HG03139 (cell line): ENCODE measurements at regions not wholly inside any gene's neighbourhood (a gene's known extent, or its start where the extent isn't known, plus 50 kb on each side); places are given as distances from the start of the nearest gene placed in this dataset.

Experiments used
- ATAC-seq: cut with Tn5 transposase; IDR thresholded peaks from one replicate; pipeline ENCODE4 v1.9.1; 2021; ENCODE audit not compliant: unreplicated experiment

DNA sequence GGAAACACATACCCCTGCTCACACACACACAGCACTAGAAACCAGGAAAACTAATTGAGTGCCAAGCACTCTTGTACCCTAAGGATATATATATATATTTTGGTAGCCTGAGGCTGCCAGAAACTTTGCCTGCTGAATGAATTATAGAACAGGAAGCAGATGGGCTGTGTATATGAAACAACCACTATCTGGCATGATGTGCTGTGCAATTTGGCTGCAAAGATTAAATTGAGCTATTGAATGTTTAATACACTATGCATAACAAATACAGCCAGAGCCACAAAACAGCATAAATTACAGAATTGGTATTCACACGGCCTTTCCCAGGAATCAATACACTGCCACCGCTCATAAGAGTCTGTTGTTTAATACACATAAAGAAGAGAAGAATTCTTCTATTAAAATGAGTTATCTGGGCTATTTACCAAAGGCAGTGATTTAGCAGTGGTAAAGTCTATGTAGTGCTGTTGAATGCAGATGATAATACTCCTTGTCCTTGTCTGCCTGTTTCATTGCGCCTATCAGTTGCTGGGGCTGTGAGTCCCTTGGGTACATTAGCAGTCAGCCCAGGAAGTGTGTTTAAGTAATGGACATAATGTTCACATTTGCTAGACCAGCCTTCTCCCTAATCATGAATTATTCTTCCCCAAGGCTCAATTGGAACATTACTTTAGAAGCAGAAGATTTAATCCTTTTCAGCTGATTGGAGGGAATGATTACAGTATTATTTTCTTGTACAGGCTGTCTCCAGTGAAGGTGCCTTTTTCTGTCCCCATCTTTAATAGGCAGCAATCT, 294.3 kb downstream of the TLE1 start:
- ATAC-seq: no peak

DNA sequence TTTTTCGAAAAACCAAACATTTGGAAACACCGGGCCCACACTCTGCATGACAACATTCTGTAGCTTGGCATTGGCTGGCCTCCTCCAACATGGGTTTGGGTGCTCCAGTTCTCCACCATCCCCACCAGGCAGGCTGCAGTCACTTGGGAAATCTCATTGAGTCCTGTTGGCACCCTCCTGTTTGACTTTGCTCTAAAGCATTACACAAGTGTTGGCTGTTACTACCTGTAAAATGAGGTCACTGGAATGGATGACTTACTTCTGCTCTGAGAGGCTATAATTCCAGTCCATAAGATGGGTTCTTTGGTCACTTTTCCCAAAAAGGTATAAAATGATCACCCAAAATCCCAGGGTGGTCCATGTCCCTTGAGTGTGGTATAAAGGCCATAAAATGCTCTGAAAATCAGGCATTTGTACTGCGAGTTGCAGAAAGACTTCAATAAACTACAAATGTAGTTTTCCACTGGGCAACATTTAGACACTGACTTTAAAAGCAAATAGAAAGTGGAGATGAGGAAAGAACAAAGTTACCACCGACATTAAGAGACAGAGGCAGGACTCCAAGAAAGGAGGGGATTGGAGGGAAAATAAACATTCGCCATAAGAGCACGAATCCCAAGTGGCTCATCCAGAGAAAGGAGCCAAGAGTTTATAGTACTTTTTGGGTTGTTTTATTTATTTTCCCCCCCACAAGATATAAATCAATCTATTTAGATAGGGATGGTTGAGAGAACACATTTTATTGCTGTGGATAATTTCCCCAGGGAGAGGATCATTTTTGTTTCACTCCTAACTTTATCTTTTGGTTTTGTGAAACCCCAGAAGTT, 295.1 kb downstream of the TLE1 start:
- no peak for ATAC-seq

DNA sequence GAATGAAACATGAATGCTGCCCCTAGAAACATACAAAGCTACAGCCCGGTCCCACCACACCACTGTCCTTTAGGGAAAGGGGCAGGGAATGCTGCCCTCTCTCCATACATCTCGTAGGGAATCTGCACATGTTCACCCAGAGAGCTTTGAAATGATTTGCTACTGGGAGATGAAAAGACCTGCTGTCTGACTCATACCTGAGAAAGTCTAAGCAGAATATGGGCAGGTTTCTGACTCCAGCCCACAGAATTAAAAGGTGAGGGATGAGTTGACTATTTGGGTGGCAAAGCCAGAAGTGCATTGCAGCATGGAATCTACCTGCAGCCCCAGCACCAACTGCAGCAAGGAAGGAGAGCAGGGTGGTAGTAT, 297.9 kb downstream of the TLE1 start:
- ATAC-seq: no peak

DNA sequence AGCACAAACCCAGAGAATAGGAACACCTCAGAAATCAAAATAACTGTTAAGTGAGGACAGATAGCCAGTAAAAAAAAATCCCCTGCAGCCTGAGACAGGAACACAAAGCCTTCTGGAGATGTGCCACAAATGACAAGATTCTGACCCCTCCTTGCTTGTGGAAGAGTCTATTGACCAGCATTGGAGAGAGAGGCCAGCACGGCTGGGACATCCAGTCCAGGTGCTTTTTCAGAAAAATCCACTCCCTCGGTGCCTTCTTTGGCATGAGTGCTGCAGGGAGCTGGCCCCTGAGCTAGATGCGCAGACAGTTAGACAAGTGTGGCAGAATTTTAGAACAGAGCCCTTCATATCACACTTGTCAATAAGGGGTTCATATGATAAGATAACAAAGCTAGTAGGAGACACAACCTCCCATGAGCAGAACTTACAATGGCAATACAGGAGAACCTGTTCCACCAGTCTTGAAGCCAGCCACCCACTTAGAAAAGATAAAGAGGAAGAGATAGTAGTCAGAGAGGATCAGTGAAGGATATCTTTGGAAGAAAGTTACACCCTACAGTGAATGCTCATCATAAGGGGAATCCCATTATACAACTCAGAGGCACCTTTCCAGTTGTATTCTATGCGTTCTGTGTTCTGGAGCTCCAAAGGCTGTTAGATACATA, 298.4 kb downstream of the TLE1 start:
- no peak for ATAC-seq

DNA sequence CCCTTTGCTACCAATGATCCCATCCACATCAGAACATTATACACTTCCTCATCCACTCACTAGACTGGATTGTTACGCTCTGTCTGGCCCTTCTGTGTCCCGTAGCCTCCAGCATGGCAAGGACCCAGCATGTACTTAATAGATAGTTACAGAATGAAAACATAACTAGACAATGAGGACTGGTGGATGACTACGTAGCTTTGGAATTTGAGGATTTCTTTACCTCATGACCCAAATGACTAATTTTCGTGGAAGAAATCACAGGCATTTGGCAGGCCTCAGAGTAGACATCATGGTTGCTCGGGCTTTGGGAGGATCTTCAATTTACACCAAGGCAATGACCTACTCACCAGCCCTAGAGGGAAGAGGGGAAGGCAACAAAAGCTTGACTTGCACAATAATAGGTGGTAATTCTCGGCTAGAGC, 299.8 kb downstream of the TLE1 start:
- ATAC-seq: no peak

DNA sequence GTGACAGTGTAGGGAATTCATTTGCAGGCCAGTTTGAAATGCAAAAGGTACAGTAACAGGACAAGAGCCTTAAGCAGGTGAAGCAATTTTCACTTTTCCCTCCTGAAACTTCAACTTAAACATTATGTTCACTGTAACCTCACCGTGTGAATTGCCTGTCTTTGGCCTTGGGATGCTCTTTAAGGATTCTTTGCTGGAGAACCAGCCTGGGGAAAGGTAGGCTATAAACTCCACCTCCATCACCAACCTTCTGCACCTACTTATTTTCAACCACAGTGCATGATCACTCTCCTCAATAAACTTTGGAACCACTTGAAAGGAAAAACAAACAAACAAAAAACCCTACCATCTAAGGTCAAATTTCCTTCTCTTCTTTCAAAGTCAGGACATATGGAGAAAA, 300.5 kb downstream of the TLE1 start:
- no peak for ATAC-seq

GRCh38 chr9:81387360-81388106, 301.8 kb downstream of the TLE1 start:
- ATAC-seq: no peak

- no peak for ATAC-seq
Observed at GRCh38 chr9:81384911-81385310, 304.4 kb downstream of the TLE1 start.

DNA sequence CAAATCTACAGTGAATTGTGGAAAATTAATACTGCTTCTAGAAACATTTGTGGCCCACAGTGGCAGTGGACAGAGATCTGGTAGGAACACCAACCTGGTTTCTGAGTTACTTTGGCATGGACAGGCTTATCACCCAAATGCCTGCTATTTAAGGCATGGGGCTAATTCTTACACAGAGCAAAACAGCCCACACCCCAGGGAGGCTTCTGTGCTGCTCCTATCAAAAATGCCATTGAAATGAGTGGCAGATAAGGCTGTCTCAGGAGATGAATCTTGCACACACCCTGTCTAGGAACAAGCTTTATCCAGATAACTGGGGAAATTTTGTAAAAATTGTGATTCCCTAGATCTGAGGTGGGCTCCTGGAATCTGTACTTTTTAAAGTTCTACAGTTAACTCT, 307.1 kb downstream of the TLE1 start:
- ATAC-seq: no peak

- ATAC-seq: no peak
Observed at GRCh38 chr9:81381694-81382093, 307.7 kb downstream of the TLE1 start.

DNA sequence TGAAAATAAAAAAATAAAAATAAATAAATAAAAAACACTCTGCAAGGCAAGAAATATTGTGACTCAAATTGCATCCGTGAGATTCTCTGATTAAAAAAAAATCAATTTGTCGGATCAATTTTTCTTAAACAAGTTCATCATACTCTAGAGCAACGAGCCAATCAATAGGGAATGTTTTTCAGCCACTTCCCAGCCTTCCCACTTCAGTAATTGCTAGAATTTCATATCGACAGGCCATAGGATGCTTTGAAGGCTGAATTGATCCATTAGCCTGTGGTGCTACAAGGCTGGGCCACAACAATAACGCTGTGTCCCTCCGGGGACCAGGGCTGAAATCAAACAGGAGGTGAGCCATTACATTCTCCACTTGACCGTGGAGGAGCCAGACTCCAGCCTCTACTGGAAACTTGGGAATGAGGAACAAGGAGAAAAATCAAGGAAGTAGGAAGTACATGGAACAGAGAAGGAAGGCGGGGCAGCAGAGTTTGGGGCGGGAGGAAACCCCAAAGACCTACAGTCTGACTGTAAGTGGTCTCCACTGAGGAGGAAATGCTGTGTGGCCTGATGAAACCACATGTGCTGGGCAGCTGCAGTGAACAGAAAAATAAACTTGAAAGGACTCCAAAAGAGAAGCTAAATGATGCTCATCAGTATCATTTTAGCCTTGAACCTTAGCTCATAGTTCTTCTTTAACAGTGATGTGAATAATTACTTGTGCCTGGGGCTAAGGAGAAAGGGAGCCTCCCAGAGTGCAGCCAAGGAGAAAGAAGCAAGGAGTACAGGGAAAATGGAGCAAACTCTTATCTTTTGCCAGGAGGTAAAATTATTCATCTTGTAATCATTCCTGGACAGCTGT, 308.6 kb downstream of the TLE1 start:
- no peak for ATAC-seq

DNA sequence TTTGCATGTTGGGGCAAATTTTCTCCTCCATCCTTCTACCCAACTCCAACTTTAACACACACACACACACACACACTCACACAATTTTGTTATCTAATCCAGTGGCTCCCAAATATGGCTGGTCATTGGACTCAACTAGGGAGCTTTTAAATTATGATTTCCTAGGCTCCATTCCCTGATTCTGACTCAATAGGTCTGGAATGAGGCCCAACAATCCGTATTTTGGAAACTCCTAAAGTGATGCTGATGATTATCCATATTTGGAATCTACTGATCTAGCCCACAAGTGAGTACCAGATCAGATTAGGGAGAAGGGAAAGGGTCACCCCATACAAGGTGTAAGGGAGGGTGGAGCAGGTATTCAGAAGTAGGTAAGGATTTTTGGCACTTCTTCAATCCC, 309.7 kb downstream of the TLE1 start:
- ATAC-seq: no peak

DNA sequence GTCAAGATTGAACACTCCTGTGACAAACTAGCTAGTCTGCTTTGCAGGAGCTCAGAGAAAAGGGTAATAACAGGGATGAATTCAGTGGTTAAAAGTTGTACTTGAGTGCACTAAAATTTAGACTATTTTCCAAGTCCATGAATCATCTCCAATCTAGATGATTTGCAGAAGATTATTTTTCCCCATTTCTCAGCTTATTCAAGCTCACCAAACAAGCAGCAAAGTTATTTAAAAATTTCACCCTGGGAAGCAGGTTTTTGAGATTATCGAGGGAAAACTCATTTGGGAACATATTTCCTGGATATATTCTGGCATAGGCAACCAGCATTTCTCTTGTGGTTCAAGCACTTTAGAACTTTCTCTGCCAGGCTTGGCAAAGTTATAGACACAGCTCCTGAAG, 311.4 kb downstream of the TLE1 start:
- ATAC-seq: no peak

GRCh38 chr9:81377320-81377719, 312.0 kb downstream of the TLE1 start:
- ATAC-seq: no peak

DNA sequence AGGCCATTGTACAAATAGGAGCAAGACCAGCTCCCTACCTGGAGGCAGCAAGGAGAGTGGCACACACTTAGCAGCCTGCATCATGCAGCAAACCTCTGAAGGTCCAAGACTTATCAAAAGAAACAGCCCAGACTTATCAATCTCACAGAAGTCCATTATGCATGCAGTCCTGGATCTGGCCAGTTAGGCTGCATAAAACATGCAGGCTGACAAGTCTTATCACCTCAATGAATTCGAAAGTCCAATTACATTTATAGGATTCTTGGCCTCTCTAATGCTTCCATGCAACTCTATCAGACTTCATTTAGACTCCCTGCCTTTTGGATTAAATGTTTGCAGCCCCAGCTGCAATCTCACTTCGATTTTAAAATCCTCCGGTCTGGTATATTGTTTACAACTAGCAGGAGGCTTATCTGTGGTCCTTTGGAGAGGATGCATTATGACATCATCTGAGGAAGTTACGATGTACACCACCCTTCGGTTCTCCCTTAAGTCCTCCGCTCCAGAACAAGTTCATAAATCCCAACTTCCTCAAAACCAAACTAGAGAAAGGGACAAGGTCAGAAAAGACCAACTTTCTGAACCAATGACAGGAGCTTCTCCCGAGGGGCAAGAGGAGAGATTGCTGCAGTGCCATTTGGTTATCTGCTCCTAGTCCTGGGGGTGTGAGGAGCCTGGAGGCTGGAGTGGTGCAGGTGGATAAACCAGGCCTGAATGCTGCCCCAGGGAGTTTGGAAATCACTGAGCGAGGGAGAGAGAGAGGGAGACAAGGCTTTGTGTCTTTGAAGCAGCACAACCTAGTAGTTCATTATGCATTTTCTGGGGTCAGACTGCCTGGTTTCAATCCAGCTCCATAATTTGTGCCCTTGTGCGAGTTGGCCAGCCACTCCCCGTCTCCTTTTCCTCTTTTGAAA, 313.9 kb downstream of the TLE1 start:
- ATAC-seq: no peak

- ATAC-seq: no peak
Observed at GRCh38 chr9:81374459-81375186, 314.7 kb downstream of the TLE1 start.

GRCh38 chr9:81373294-81373693, 316.1 kb downstream of the TLE1 start:
- no peak for ATAC-seq

GRCh38 chr9:81372628-81373191, 316.6 kb downstream of the TLE1 start:
- ATAC-seq: no peak
